Caco-2 (cell line): ENCODE measurements at regions not wholly inside any gene's neighbourhood (a gene's known extent, or its start where the extent isn't known, plus 50 kb on each side); places are given as distances from the start of the nearest gene placed in this dataset.

Source experiments
- BruUV-seq: library from RNA; stranded (reverse); fragments of 400-500 nt; replicated peaks from 2 replicates; lab custom pipeline; 2021; lab: Mats Ljungman, UMichigan
- CTCF ChIA-PET: fragments of 300-600 bp; sonication (Branson Sonifier 250); formaldehyde crosslinking; loops from one replicate; lab custom pipeline; 2022; ENCODE audit warnings: antibody characterized with exemption; lab: Charles Lee
- POLR2A ChIA-PET: fragments of 300-600 bp; sonication (Branson Sonifier 250); formaldehyde crosslinking; loops from one replicate; lab custom pipeline; 2022; ENCODE audit warnings: antibody characterized with exemption; lab: Charles Lee
- DNase-seq, 2 experiments: peaks; one replicate each; pipeline versions ENCODE4 v3.0.0 to v3.0.0-alpha.2; 2020 to 2022
- H3K27me3 ChIP-seq: replicated peaks from 2 replicates; pipeline ENCODE4 v1.6.0; 2011; ENCODE audit warnings: low read length; ENCODE audit not compliant: control insufficient read depth, insufficient read depth
- H3K36me3 ChIP-seq: 2 replicates; pipeline ENCODE4 v1.5.1; 2011; ENCODE audit warnings: low read length; ENCODE audit not compliant: control insufficient read depth, insufficient read depth
- H3K4me1 ChIP-seq: fragments of 250-450 bp; sonication (Bioruptor Pico); 2 replicates; pipeline ENCODE4 v1.5.1; 2020; ENCODE audit warnings: mild to moderate bottlenecking
- H3K4me3 ChIP-seq: 2 replicates; pipeline ENCODE4 v1.5.1; 2011; ENCODE audit warnings: low read depth, mild to moderate bottlenecking, control low read depth, low read length
- H3K9me3 ChIP-seq: fragments of 250-450 bp; sonication (Bioruptor Pico); 2 replicates; pipeline ENCODE4 v1.5.1; 2020; ENCODE audit warnings: mild to moderate bottlenecking, moderate library complexity
- H3K27ac Mint-ChIP-seq: one replicate; pipeline ENCODE4 v1.8.0; 2022; ENCODE audit warnings: mixed read lengths; ENCODE audit not compliant: unreplicated experiment
- H3K27me3 Mint-ChIP-seq: one replicate; pipeline ENCODE4 v1.8.0; 2022; ENCODE audit warnings: mixed read lengths; ENCODE audit not compliant: insufficient read depth, unreplicated experiment
- H3K36me3 Mint-ChIP-seq: one replicate; pipeline ENCODE4 v1.8.0; 2022; ENCODE audit warnings: mild to moderate bottlenecking, mixed read lengths; ENCODE audit not compliant: insufficient read depth, unreplicated experiment
- H3K4me1 Mint-ChIP-seq: one replicate; pipeline ENCODE4 v1.8.0; 2022; ENCODE audit warnings: low read depth, mixed read lengths; ENCODE audit not compliant: unreplicated experiment
- H3K4me3 Mint-ChIP-seq: one replicate; pipeline ENCODE4 v1.8.0; 2022; ENCODE audit warnings: mild to moderate bottlenecking, moderate library complexity, mixed read lengths; ENCODE audit not compliant: unreplicated experiment
- H3K9me3 Mint-ChIP-seq: one replicate; pipeline ENCODE4 v1.8.0; 2022; ENCODE audit warnings: mixed read lengths; ENCODE audit not compliant: unreplicated experiment
- CTCF ChIP-seq, 2 experiments: fragments of 200-600 bp in 1 of 2; IDR thresholded peaks; 1 replicate in 1 of 2; 2 replicates in 1 of 2; pipeline versions ENCODE4 v1.5.1 to v1.8.0; 2011 to 2022; ENCODE audit warnings: antibody characterized with exemption in 1 of 2, control low read depth in 1 of 2, inconsistent platforms in 1 of 2, low read depth in 1 of 2, low read length in 1 of 2, mild to moderate bottlenecking in 1 of 2, moderate library complexity in 1 of 2; ENCODE audit not compliant: insufficient read depth in 1 of 2, severe bottlenecking in 1 of 2, unreplicated experiment in 1 of 2
- intact Hi-C: fragments of 100-400 bp; cut with micrococcal nuclease; formaldehyde crosslinking; loops from one replicate; pipeline ENCODE4 v1.10.0; 2022; ENCODE audit not compliant: unreplicated experiment

- no TSS peak for BruUV-seq
- no peak for DNase-seq
- no peak for TF ChIP-seq CTCF (IDR thresholded peaks at IDR 0.05; ENCODE audit: insufficient read depth in 1 of 2, low read depth in 1 of 2, low read length in 1 of 2, severe bottlenecking in 1 of 2, unreplicated experiment in 1 of 2)
- intact Hi-C loops, result no loop called here
- no peaks in the 10 kb centered on the region for H3K27me3 Mint-ChIP-seq
- H3K4me1 ChIP-seq, result no peaks in the 10 kb centered on the region
- no peaks in the 10 kb centered on the region for H3K9me3 ChIP-seq
- no peaks in the 10 kb centered on the region for H3K36me3 ChIP-seq
- H3K4me3 Mint-ChIP-seq, result no peak overlapping the region
- H3K4me1 Mint-ChIP-seq, result no peaks in the 10 kb centered on the region
- no peaks in the 10 kb centered on the region for H3K36me3 Mint-ChIP-seq
- peaks cover 7% of the 10 kb centered on the region for H3K9me3 Mint-ChIP-seq
- CTCF ChIA-PET, result no interaction called here
- H3K27ac Mint-ChIP-seq, result no peak overlapping the region
- H3K4me3 ChIP-seq, result no peak overlapping the region
- POLR2A ChIA-PET, result no interaction called here
- H3K27me3 ChIP-seq, result no peaks in the 10 kb centered on the region
These were observed 235.0 kb downstream of the MYCN start for GRCh38 chr2:16175247-16175825.

- ChIA-PET POLR2A (no interaction called here), CTCF (no interaction called here)
- Histone ChIP-seq H3K36me3 (no peaks in the 10 kb centered on the region), H3K4me3 (no peak overlapping the region), H3K9me3 (no peaks in the 10 kb centered on the region), H3K27me3 (no peaks in the 10 kb centered on the region), H3K4me1 (no peaks in the 10 kb centered on the region)
- intact Hi-C loops, result no loop called here
- H3K36me3 Mint-ChIP-seq, result no peaks in the 10 kb centered on the region
- no peak overlapping the region for H3K27ac Mint-ChIP-seq
- no peak for TF ChIP-seq CTCF (IDR thresholded peaks at IDR 0.05; ENCODE audit: insufficient read depth in 1 of 2, low read depth in 1 of 2, low read length in 1 of 2, severe bottlenecking in 1 of 2, unreplicated experiment in 1 of 2)
- BruUV-seq, result no TSS peak
- H3K27me3 Mint-ChIP-seq, result no peaks in the 10 kb centered on the region
- H3K9me3 Mint-ChIP-seq, result peaks cover 10% of the 10 kb centered on the region
- no peak for DNase-seq
- H3K4me1 Mint-ChIP-seq, result no peaks in the 10 kb centered on the region
- no peak overlapping the region for H3K4me3 Mint-ChIP-seq
These were observed 234.3 kb downstream of the MYCN start for GRCh38 chr2:16174693-16175045.

DNA sequence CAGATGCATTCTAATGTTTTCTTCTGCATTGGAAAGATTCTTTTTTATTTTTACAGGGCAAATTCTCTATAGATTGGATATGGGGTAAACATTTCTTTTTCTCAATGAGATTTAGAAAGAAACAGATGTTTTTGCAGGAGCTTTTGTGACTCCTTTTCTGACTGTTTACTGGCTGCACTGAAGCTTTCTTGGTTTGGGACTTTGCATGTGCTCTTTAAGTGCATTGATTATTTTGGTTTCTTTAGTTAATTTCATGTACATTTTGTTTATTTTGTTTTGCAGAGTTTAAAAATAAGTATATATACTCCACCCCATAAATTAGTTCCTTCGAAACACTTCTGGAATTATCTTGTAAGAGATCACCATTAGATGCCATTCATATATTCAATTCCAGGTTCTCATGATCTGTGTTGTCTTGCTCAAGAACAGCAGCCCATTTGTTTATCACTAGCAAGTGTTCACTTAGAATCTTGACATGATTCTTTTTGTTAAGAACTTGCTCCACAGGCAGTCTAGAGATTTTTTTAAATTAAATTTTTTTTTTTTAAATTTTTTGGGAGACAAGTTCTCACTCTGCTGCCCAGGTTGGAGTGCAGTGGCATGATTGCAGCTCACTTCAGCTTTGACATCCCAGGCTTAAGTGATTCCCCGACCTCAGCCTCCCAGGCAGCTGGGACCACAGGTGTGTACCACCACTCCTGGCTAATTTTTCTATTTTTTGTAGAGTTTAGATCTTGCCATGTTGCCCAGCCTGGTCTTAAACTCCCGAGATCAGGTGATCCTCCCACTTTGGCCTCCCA is 233.7 kb downstream of the MYCN start:
- DNase-seq, result no peak
- POLR2A ChIA-PET, result no interaction called here
- TF ChIP-seq CTCF (IDR thresholded peaks at IDR 0.05; ENCODE audit: insufficient read depth in 1 of 2, low read depth in 1 of 2, low read length in 1 of 2, severe bottlenecking in 1 of 2, unreplicated experiment in 1 of 2), result no peak
- intact Hi-C loops, result no loop called here
- Histone ChIP-seq H3K36me3 (no peaks in the 10 kb centered on the region), H3K9me3 (no peaks in the 10 kb centered on the region), H3K4me1 (no peaks in the 10 kb centered on the region), H3K4me3 (no peak overlapping the region), H3K27me3 (no peaks in the 10 kb centered on the region)
- no peak overlapping the region for H3K4me3 Mint-ChIP-seq
- H3K9me3 Mint-ChIP-seq, result peaks cover 16% of the 10 kb centered on the region
- no peaks in the 10 kb centered on the region for H3K27me3 Mint-ChIP-seq
- no peaks in the 10 kb centered on the region for H3K36me3 Mint-ChIP-seq
- no peaks in the 10 kb centered on the region for H3K4me1 Mint-ChIP-seq
- BruUV-seq, result no TSS peak
- CTCF ChIA-PET, result no interaction called here
- H3K27ac Mint-ChIP-seq, result no peak overlapping the region
